Activated CD4-positive, alpha-beta T cell treated with anti-CD3 and anti-CD28 coated beads for 1 hour (primary cell): ENCODE measurements at regions not wholly inside any gene's neighbourhood (a gene's known extent, or its start where the extent isn't known, plus 50 kb on each side); places are given as distances from the start of the nearest gene placed in this dataset.

Source experiments
- DNase-seq: peaks from one replicate; pipeline ENCODE4 v3.0.0-alpha.2; 2020

DNA sequence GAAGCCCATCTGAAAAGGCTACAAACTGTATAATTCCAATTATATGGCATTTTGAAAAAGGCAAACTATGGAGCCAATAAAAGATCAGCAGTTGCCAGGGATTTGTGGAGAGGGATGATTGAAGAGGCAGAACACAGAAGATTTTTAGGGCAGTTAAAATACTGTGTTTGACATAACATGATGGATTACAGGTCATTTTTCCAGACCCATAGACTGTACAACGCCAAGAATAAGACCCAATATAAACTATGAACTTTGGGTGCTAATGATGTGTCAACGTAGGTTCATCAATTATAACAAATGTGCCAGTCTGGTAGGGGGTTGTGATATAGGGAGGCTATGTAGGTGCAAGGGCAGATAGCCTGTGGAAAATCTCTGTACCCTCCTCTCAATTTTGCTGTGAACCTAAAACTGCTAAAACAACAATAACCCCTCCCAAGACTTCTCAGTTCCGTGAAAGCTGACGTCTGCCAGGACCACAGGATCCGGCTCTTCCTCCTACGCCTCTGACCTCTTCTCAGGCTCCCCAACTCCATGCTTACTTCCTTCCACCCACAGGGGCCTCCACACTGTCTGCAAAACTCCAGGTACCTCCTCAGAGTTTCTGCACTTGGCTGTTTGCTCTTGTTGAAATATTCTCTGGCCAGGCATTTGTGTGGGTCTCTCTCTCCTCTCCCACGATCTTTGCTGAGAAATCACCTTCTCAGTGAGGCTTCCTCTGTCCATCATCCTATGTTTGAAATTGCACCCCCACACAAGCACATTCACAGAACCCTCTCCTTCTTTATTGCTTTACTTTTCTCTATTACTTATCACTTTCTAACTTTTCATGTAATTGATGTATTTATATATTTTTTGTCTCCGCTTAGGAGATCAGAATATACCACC lies 131.4 kb downstream of the BBS10 start:
- DNase-seq, result no peak

DNA sequence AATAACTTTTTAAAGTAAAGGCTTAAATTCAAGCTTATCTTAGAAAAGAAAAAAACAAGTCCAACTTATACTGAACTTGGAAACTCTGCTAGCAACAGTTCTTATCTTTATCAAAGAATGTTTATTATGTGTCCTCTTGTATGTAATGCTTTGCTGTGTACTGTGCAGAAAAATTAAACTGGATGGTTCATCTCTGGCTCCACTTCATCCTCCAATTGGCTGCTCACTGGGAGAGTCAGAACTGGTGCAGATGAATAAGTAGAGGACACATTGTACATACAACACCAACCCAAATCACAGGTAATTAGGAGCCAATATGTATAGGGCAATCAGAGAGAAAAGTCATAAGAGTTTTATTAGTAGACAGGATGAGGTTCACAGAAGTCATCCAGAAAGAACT lies 123.6 kb upstream of the NAP1L1 start:
- DNase-seq, result no peak

DNA sequence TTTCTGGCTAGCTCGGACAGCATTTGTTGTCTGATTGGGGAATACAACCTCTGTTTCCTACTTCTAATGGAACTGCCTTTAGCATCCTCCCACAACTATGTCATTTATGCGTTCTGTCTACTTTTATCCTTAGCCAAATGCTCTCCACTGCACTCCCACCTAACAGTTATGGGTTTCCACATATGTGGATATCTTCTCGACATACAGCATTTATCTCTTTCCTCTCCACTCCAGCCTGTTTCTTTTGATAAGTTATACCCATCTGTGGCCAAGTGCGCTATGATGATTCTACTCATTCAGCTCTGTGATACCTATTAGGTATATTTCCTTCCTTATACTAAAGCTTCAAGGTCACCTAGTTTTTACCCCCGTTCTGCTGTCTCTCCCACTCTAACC lies 122.2 kb upstream of the NAP1L1 start:
- DNase-seq, result no peak

DNA sequence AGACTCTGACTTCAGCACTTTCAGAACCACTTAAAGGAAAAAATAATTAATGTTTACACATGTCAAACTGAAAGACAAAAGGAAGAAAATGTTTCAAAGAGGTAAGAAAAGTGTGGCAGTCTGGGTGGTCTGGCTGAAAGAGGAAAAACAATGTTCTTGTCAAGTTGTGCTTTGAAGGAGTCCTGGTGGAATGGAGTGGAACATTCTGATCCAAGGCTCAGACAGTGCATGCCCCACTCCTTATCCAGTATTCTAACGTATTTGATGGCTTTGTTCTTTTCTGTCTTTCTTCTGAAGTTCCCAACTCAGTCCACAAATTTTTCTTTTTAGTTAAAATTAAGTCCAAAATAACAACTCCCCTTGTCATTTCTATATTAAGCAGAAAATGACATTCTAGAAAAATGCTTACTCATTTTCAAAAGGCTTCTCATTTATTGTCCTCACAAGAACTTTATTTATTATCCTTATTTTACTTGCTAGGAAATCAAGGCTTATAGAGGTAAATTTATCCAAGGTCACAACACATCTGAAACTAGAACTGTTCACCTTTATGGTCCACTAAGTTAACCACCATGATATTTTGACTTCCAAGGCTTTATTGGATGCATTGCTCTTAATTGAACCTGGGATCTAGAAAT lies 121.7 kb upstream of the NAP1L1 start:
- DNase-seq, result no peak

DNA sequence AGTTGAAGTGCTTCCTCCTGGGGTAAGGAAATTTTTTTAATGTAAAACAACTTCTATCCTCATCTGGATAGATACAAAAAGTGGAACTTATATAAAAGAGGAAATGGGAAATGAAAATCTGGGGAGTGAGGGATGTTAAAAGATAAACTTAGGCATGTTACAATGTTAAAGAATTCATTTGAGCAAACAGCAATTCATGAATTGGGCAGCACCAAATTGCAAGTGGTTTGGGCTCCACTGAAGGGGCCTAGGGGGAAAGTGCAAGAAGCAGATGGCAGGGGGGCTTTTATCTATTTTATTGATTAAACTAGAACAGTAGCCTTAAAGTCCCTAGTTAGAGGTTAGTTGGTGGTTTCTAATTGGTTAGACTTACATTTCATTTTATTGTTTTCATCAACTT lies 118.1 kb upstream of the NAP1L1 start:
- no peak for DNase-seq

DNA sequence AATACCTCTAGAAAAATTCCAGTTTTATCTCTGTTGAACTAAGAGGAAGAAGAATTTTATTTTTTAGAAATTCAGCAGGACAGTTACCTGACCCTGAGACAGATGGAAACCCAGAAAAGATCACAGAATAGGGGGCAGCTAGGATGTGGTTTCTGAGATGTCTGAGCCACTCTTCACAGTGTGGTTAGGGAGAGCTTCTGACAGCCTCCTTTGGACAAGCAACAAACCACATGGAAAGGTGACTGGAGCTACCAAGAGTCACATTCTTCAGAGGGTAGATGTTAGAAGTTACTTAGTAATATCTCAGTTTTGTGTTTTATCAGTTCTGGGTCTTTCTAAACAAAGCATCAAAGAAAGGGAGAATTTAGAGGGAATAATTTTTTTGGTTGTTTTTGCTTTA lies 117.3 kb upstream of the NAP1L1 start:
- no peak for DNase-seq

DNA sequence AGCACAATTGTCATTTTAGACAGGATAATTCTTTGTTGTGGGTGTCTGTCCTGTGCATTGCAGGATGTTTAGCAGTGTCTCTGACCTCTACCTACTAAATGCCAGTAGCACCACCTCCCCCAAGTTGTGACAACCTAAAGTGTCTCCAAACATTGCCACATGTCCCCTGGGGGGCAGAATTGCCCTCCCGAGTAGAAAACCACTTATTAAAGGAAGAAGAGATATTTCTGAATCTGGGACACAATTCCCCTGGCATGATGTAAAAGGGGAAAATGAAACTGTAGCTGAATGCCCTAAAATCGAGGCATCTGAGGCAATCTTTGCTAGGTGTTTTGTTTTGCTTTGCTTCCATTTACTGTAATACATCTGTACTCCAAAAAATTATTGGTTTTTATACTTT lies 116.8 kb upstream of the NAP1L1 start:
- DNase-seq, result no peak

DNA sequence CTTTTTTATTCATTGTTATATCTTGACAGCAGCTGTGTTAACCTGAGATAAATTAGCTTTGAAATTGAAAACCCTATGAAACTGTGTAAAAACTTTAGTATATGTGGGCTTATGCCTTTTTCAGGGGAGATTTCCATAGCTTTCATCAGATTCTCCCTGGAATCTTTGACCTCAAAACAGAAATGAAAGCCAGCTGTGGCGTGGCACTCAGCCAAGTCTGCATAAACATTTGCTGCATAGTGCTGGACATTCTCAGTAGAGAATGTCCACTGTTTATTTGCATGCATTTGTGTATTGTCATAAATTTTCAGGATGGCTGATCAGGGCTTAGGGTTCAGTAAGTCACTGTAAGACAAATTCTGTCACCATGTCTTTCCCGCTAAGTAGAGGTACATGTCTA lies 115.3 kb upstream of the NAP1L1 start:
- no peak for DNase-seq

DNA sequence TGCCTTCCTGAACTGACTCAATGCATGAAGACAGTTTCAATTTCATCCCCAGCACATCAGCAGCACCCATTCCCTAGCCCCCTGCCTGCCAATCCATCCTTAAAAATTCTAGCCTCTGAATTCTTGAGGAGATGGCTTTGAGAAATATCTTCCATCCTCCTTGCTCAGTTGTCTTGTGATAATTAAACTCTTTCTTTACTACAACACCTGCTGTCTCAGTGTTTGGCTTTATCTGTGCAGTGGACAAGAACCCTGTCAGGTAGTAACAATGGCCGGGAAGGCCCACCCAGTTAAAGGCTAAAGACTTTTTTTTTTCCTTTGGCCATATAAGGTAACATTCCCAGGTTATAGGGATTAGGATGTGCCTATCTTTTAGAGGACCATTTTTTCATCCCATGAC lies 114.4 kb upstream of the NAP1L1 start:
- DNase-seq, result no peak

DNA sequence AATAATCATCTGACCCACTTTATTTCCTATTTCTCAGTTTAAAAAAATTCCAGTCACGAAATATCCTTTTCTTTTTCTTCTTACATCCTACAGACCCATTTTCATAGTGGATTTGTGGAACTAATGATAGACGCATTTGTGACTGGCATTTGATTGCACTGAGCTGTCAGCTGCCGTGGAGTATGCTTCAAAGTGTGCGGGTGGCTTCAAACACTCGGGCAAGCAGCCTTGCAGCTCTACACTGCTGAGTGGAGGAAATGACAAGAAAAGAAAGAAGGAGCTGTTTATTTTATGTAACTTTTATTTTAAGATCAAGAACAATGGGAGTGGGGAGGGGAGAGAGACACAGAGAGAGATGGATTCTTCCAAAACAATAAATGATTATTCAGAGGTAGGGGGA lies 112.8 kb upstream of the NAP1L1 start:
- no peak for DNase-seq

DNA sequence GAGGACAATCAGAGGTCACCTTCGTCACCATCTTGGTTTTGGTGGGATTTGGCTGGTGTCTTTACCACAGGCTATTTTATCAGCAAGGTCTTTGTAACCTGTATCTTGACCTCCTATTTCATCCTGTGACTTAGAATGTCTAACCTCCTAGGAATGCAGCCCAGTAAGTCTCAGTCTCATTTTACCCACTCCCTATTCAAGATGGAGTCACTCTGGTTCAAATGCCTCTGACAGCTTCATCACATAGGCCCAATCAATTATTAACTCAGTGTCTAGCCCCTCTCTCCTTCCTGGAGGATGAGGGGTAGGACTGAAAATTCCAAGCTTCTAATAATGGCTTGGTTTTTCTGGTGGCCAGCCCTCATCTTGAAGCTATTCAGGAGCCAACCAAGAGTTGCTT lies 111.4 kb upstream of the NAP1L1 start:
- no peak for DNase-seq

DNA sequence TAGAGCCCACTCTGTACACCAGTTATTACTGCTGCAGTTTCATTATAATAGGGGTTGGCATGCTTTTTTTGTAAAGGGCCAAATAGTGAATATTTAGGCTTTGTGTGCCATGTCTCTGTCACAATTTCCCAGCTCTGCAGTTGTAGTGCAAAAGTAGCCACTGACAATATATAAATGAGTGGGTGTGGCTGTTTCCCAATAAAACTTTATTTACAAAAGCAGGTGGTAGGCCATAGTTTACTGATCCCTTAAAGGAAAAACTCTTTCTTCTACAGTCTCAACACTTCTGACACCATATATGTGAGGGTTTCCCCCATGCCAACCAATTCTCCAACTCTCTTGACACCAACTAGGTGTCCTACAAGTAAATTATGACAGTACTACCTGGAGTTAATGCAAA lies 110.2 kb upstream of the NAP1L1 start:
- DNase-seq, result no peak

DNA sequence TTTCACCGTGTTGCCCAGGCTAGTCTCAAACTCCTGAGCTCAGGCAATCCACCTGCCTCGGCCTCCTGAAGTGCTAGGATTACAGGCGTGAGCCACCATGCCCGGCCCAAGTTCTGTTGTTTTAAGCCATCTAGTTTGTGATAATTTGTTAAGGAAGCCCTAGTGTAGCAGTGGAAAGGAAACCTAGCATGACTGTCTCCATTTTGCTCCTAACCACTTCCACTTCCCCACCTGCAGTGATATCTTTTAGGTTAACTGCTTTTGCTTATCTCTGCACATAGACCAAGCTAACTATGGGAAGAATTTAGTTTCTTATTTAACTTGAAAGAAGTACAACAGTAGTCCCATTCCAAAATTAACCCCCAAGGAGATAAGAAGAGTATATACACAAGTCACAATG lies 109.5 kb upstream of the NAP1L1 start:
- no peak for DNase-seq

DNA sequence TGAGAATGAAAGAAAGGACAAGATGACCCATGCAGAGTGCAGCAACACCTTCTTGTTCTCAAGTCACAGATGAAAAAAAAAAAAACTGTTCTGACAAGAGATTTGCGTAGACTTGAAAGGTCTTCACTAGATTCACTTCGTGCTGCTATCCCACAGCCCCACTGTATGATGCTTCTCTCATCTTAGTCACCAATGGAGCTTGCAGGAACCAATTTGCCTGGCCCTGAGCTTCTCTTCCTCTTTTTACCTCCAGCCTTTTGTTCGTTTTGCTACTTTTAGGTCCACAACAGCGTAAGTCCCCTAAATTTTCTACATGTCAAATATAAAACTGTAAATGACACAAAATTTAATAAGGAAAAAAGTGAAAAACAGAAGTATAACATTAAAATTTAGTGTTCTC lies 107.9 kb upstream of the NAP1L1 start:
- no peak for DNase-seq

DNA sequence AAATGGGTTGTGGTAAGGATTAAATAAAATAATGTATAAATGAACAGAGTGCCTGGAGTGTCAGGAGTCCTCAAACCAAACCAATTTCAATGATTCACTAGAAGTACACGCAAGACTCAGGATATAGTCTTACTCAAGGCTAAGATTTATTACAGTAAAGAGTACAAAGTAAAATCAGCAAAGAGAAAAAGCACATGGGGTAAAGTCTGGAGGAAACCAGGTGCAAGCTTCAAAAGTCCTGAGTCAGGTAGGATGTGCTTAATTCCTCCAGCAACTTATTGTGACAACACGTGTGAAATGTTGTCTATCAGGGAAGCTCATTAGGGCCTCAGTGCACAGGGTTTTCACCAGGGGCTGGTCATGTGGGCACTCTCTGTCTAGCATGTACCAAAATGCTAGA lies 105.8 kb upstream of the NAP1L1 start:
- DNase-seq, result no peak

DNA sequence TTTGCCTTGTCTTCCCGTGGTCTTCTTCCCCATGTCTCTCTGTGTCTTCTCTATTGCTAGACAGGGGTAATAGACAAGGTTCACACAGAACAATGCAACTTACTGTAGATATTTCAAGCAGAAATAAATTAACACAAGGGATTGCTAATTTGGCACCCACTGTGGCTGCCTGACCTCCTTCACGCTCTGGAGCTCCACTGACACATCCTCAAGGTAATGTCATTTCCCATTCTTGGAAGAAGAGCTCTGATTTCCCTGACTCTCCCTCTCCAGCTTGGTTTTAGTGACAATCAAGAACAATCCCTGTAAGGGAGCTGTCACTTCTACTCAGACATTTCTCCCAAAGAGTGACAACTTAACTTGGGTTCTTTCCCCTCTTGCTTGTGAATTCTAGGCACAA lies 105.4 kb upstream of the NAP1L1 start:
- no peak for DNase-seq

DNA sequence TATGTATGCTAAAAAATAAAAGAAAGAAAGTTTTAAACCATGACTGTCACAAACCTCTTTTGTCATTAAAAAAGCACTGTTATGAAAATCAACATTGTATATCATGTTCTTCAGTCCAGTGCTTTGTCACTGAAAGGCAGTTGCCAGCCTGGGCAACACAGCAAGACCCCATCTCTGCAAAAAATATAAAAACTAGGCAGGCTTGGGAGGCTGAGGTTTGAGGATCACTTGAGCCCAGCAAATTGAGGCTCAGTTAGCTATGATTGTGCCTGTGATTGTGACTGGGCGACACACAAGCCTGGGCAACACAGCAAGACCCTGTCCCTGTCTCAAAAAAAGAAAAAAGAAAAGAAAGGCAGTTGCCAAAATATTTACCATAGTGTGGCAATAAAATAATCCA lies 102.7 kb upstream of the NAP1L1 start:
- DNase-seq, result no peak

DNA sequence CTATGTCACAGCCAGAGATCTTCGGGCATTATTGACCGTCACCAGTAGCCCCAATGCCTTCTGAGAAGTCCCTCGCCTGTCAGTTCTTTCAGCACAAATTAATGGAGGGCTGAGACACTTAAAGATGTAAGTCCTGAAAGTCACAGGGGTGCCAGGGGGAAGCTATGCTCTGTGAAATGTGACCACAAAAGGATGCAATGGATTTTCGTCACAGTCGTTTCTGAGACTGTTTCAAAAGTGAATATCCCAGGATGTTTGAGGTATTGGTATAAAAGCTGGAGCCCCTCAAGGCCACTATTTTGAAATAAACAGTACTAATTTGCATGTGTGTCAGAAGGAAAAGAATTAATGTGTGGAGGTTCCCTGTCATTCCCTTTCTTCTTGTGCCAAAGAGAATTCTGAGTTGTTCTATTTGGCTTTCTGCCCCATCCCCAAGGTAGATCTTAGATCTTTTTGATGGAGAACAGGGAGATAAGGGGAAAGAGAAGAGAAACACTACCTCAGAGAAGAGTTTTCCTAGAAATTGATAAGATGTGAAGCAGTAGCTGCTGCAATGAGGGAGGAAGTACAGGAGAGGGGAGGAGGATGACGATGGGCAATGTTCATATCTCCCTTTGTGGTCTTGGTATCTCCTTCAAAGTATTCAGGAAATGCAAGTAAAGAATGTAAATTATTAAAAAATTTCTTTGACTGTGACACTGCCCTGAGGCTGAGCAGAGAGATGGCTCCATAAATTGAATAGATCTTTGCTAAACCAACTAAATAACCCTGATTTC lies 101.8 kb upstream of the NAP1L1 start:
- DNase-seq, result no peak

DNA sequence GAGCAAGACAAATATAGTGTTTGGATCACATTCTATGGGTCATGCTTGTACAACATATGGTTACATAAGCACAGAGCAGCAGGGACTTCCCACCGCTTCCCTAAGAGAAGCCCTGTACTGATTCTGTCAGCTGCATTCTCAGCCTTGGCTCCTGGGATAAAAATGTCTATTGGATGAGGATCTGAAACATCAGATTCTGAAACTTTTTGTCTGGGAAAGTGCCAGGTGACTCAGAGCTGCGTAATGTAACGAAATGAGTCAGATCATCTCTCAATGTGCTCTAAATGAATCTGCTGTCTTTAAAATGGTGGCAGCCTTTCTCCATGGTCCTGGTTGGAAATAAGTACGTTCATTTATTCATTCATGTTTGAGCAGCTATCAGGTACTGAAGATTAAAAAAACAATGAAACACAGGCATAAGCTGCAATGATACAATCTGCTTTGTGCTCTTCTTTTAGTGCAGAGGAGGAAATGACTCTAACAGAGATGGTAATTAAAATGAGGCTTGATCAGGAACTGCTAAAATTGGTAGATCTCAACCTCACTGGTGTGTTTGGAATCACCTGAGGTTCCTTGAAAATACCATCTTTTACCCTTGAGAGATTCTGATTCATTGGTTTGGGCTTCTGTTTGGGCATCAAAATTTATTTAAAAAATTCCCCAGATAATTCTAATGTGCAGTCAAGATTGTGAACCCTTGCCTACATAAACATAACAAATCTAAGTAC lies 99.1 kb upstream of the NAP1L1 start:
- DNase-seq, result no peak

DNA sequence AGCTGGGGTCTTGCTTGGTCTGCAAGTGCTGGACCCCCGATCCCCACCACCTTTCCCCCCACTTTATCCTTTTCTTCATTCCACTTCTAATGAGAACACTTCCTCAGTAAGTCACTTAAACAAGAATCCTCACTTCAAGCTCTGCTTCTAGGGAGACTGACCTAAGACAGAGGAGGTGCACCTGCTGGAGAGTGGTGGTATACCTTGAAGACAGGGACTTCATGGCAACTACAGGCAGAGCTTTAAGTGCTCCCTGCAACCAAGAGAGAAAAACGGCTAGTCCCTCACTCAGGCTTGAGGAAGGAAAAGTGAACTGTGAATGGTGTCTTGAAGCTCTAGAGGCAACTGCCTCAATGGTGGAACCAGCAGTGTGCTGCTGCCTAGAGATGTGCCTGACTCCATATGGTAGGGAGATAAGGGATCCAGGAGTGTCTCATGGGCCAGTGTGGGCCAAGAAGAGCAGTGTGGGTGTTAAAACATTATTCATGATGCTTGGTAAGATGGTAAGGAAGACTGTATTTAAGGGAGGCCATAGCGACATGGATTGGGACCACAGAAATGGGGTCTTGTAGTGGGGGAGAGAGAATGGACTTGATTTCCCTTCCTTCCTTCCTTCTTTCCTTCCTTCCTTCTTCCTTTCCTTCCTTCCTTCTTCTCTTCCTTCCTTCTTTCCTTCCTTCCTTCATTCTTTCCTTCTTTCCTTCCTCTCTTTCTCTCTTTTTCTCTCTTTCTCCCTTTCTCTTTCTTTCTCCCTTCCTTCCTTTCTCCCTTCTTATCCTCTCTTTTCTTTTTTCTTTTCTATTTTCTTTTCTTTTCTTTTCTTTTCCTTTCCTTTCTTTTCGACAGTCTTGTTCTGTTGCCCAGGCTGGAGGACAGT lies 96.2 kb upstream of the NAP1L1 start:
- DNase-seq, result no peak

DNA sequence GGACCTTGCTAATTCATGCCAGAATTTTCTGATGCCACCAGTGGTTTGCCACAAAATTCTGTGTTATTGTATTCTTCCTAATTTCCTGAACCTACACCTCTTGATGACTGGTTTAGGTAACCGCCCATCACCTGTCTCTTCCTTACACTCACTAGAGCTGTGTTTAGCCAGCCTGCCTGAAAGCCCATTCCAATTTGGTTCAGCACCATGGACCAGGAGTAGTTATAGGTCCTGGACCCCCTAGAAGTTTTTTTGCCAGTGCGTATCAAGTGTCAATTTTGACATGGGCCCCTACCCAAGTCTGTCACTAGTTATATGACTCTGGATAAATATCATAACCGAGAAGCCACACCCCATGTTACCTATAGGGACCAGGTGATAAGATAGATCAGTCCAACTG lies 94.0 kb upstream of the NAP1L1 start:
- no peak for DNase-seq

DNA sequence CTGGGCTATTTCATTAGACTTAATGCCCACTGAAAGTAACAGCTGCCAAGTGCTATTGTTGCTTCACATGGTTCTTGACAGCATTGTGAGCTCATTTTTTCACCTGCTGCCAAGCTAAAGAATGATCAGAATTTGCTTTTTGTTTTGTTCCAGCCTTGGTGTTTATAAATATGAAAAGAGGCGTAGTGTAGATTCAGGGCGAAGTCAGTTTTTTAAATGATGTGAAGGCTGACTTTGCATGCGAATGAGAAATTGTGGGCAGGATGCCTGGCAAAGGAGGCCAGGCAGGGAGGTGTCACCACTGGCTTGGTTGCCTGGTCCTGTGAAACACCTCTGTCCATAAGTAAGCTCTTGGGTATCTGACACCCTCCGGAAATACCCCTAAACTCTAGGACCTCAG lies 93.3 kb upstream of the NAP1L1 start:
- DNase-seq, result no peak
